IMR-90 (cell line): ENCODE measurements at regions not wholly inside any gene's neighbourhood (a gene's known extent, or its start where the extent isn't known, plus 50 kb on each side); places are given as distances from the start of the nearest gene placed in this dataset.

ENCODE experiments used
- ATAC-seq: fragments of 200-7000 bp; cut with Tn5 transposase; 2 replicates; pipeline ENCODE4 v1.9.1; 2020; ENCODE audit warnings: low read depth, mild to moderate bottlenecking, moderate library complexity
- BruUV-seq: library from RNA; stranded (reverse); fragments of 400-500 nt; replicated peaks from 2 replicates; lab custom pipeline; 2021; lab: Mats Ljungman, UMichigan
- CTCF ChIA-PET: fragments of 300-600 bp; formaldehyde crosslinking; extraction: SDS; loops from one replicate; lab custom pipeline; 2021; ENCODE audit warnings: antibody characterized with exemption; lab: Yijun Ruan, JAX
- POLR2A ChIA-PET: fragments of 300-600 bp; sonication (Branson Sonifier 250); formaldehyde crosslinking; loops from one replicate; lab custom pipeline; 2022; ENCODE audit warnings: antibody characterized with exemption; ENCODE audit not compliant: unreplicated experiment; lab: Charles Lee
- DNase-seq: peaks from one replicate; pipeline ENCODE4 v3.0.0; 2013
- H2AFZ ChIP-seq: replicated peaks from 2 replicates; pipeline ENCODE3; 2013; ENCODE audit warnings: low read length, mild to moderate bottlenecking; ENCODE audit not compliant: poor library complexity
- H2AK5ac ChIP-seq: 2 replicates; pipeline ENCODE4 v1.6.1; 2013; ENCODE audit warnings: low read depth, low read length, inconsistent platforms
- H2AK9ac ChIP-seq: replicated peaks from 2 replicates; pipeline ENCODE3; 2013; ENCODE audit warnings: mild to moderate bottlenecking, low read depth, low read length, moderate library complexity; ENCODE audit not compliant: poor library complexity
- H2BK120ac ChIP-seq: 2 replicates; pipeline ENCODE4 v1.6.1; 2013; ENCODE audit warnings: low read depth, low read length, inconsistent platforms
- H2BK15ac ChIP-seq: 3 replicates; pipeline ENCODE4 v1.6.1; 2013; ENCODE audit warnings: low read depth, low read length, inconsistent platforms
- H2BK20ac ChIP-seq: 2 replicates; pipeline ENCODE4 v1.6.1; 2013; ENCODE audit warnings: low read depth, mild to moderate bottlenecking, inconsistent platforms, low read length, moderate library complexity
- H2BK5ac ChIP-seq: 2 replicates; pipeline ENCODE4 v1.6.1; 2013; ENCODE audit warnings: mild to moderate bottlenecking, low read depth, low read length, inconsistent platforms; ENCODE audit not compliant: poor library complexity, severe bottlenecking
- H3K14ac ChIP-seq: replicated peaks from 2 replicates; pipeline ENCODE4 v1.6.1; 2013; ENCODE audit warnings: low read depth, low read length, inconsistent platforms
- H3K18ac ChIP-seq: 2 replicates; pipeline ENCODE4 v1.6.1; 2013; ENCODE audit warnings: low read depth, low read length, control low read depth
- H3K23ac ChIP-seq: 2 replicates; pipeline ENCODE4 v1.6.1; 2013; ENCODE audit warnings: low read depth, low read length, inconsistent platforms
- H3K27ac ChIP-seq: 2 replicates; pipeline ENCODE4 v1.5.1; 2013; ENCODE audit warnings: mild to moderate bottlenecking, control low read depth, low read length; ENCODE audit not compliant: insufficient read depth
- H3K27me3 ChIP-seq: 2 replicates; pipeline ENCODE4 v1.6.1; 2013; ENCODE audit warnings: low read length; ENCODE audit not compliant: control insufficient read depth, insufficient read depth
- H3K36me3 ChIP-seq: 2 replicates; pipeline ENCODE4 v1.6.1; 2013; ENCODE audit warnings: low read length, mixed read lengths; ENCODE audit not compliant: control insufficient read depth, insufficient read depth
- H3K4ac ChIP-seq: 2 replicates; pipeline ENCODE4 v1.6.1; 2013; ENCODE audit warnings: low read depth, low read length, inconsistent platforms
- H3K4me1 ChIP-seq: 2 replicates; pipeline ENCODE4 v1.6.1; 2013; ENCODE audit warnings: low read length, mixed read lengths; ENCODE audit not compliant: control insufficient read depth, insufficient read depth
- H3K4me2 ChIP-seq: 2 replicates; pipeline ENCODE4 v1.6.1; 2013; ENCODE audit warnings: low read depth, mild to moderate bottlenecking, control low read depth, low read length, moderate library complexity
- H3K4me3 ChIP-seq: 2 replicates; pipeline ENCODE4 v1.5.1; 2013; ENCODE audit warnings: low read depth, mild to moderate bottlenecking, control low read depth, low read length, moderate library complexity; ENCODE audit not compliant: insufficient read depth
- H3K56ac ChIP-seq: 2 replicates; pipeline ENCODE4 v1.6.1; 2013; ENCODE audit warnings: low read length, inconsistent platforms; ENCODE audit not compliant: insufficient read depth; ENCODE audit errors: extremely low read depth
- H3K79me1 ChIP-seq, 2 experiments: 2 replicates each; pipeline ENCODE4 v1.6.1; 2013; ENCODE audit warnings: low read length in 2 of 2, inconsistent platforms in 1 of 2, low read depth in 1 of 2
- H3K9ac ChIP-seq: 2 replicates; pipeline ENCODE4 v1.6.1; 2013; ENCODE audit warnings: low read depth, low read length, control low read depth
- H3K9me1 ChIP-seq: 2 replicates; pipeline ENCODE4 v1.6.1; 2013; ENCODE audit warnings: low read length, inconsistent platforms; ENCODE audit not compliant: insufficient read depth
- H3K9me3 ChIP-seq: 2 replicates; pipeline ENCODE4 v1.6.1; 2013; ENCODE audit warnings: low read length; ENCODE audit not compliant: control insufficient read depth, insufficient read depth
- H4K20me1 ChIP-seq: 2 replicates; pipeline ENCODE4 v1.6.1; 2013; ENCODE audit warnings: low read length, inconsistent platforms; ENCODE audit not compliant: insufficient read depth
- H4K5ac ChIP-seq: 2 replicates; pipeline ENCODE4 v1.6.1; 2013; ENCODE audit warnings: mild to moderate bottlenecking, low read depth, low read length, control low read depth
- H4K8ac ChIP-seq, 2 experiments: 2 replicates each; pipeline ENCODE4 v1.6.1; 2013; ENCODE audit warnings: low read depth in 2 of 2, low read length in 2 of 2, control low read depth in 1 of 2, inconsistent platforms in 1 of 2
- H4K91ac ChIP-seq: 2 replicates; pipeline ENCODE4 v1.6.1; 2013; ENCODE audit warnings: low read depth, low read length, inconsistent platforms; ENCODE audit not compliant: insufficient read depth
- BHLHE40 ChIP-seq: fragments of 150-350 bp; IDR thresholded peaks from 2 replicates; pipeline ENCODE4 v1.6.1; 2016; ENCODE audit warnings: mild to moderate bottlenecking, low read depth, low read length
- CEBPB ChIP-seq: IDR thresholded peaks from 2 replicates; pipeline ENCODE4 v1.6.1; 2012; ENCODE audit warnings: low read depth, low read length, improper control_type of control experiment
- CHD1 ChIP-seq: IDR thresholded peaks from 2 replicates; pipeline ENCODE4 v1.6.1; 2012; ENCODE audit warnings: low read depth, low read length, improper control_type of control experiment
- CTCF ChIP-seq: conservative IDR thresholded peaks from 2 replicates; pipeline ENCODE4 v1.5.1; 2012; ENCODE audit warnings: mild to moderate bottlenecking, low read depth, low read length, improper control_type of control experiment
- FOS ChIP-seq: fragments of 150-350 bp; IDR thresholded peaks from 2 replicates; pipeline ENCODE4 v1.6.1; 2016; ENCODE audit warnings: low read depth, low read length
- MAFK ChIP-seq: IDR thresholded peaks from 2 replicates; pipeline ENCODE4 v1.6.1; 2012; ENCODE audit warnings: low read depth, low read length, improper control_type of control experiment
- MAZ ChIP-seq: IDR thresholded peaks from 2 replicates; pipeline ENCODE4 v1.6.1; 2012; ENCODE audit warnings: low read depth, mild to moderate bottlenecking, low read length, improper control_type of control experiment, moderate library complexity, borderline replicate concordance
- MXI1 ChIP-seq: IDR thresholded peaks from 2 replicates; pipeline ENCODE4 v1.6.1; 2012; ENCODE audit warnings: low read depth, mild to moderate bottlenecking, low read length, moderate library complexity, borderline replicate concordance
- NFE2L2 ChIP-seq: fragments of 150-350 bp; IDR thresholded peaks from 2 replicates; pipeline ENCODE4 v1.6.1; 2016; ENCODE audit warnings: low read depth, mild to moderate bottlenecking, low read length
- POLR2A ChIP-seq: IDR thresholded peaks from 2 replicates; pipeline ENCODE4 v1.6.1; 2012; ENCODE audit warnings: mild to moderate bottlenecking, low read depth, low read length
- RCOR1 ChIP-seq: IDR thresholded peaks from 2 replicates; pipeline ENCODE4 v1.6.1; 2012; ENCODE audit warnings: mild to moderate bottlenecking, low read length, improper control_type of control experiment; ENCODE audit not compliant: insufficient replicate concordance
- SMC3 ChIP-seq: fragments of 150-350 bp; IDR thresholded peaks from 2 replicates; pipeline ENCODE4 v1.6.1; 2016; ENCODE audit warnings: low read depth, mild to moderate bottlenecking, antibody characterized with exemption, low read length, moderate library complexity
- USF2 ChIP-seq: fragments of 150-350 bp; IDR thresholded peaks from 2 replicates; pipeline ENCODE4 v1.6.1; 2017; ENCODE audit warnings: mild to moderate bottlenecking, antibody characterized with exemption, low read length, low read depth
- WGBS, 2 experiments: methylation state at CpG; one replicate each; pipeline versions ENCODE4 v1.1.5 to v1.1.7; 2013; ENCODE audit warnings: missing lambda C conversion rate in 2 of 2; ENCODE audit not compliant: insufficient read length in 1 of 2; ENCODE audit errors: extremely low coverage in 2 of 2; 5-methylcytosine and 5-hydroxymethylcytosine counted together
- dilution Hi-C: fragments of 300-500 bp; cut with HindIII; formaldehyde crosslinking; loops from one replicate; pipeline ENCODE4 v1.14.3; 2018; ENCODE audit warnings: low sequenced_read_pairs; ENCODE audit not compliant: unreplicated experiment
- in situ Hi-C: fragments of 300-500 bp; cut with MboI; formaldehyde crosslinking; loops from 3 replicates; pipeline ENCODE4 v1.14.3; 2019; ENCODE audit warnings: low sequenced_read_pairs, inconsistent platforms, mixed read lengths
- intact Hi-C: fragments of 100-400 bp; cut with micrococcal nuclease; formaldehyde crosslinking; loops from 2 replicates; pipeline ENCODE4 v1.10.0; 2022

GRCh38 chr18:67354091-67354490 lies 162.4 kb downstream of the DSEL start:
- POLR2A ChIA-PET = no interaction called here
- Histone ChIP-seq H3K27ac (no peak overlapping the region), H2BK15ac (no peak overlapping the region), H4K91ac (no peak overlapping the region), H4K5ac (no peak overlapping the region), H3K27me3 (no peaks in the 10 kb centered on the region), H2BK120ac (no peak overlapping the region), H4K8ac (no peak overlapping the region), H2AK5ac (no peak overlapping the region), H2BK20ac (no peak overlapping the region), H2AK9ac (no peak overlapping the region), H3K9me1 (no peaks in the 10 kb centered on the region), H3K4me3 (no peak overlapping the region), H2AFZ (no peak overlapping the region), H3K9ac (no peak overlapping the region), H3K14ac (no peak overlapping the region), H3K79me1 (no peaks in the 10 kb centered on the region), H3K18ac (no peak overlapping the region), H3K23ac (no peak overlapping the region), H3K4me2 (no peak overlapping the region), H3K4me1 (no peaks in the 10 kb centered on the region; the same call in 1 of the 2 replicates), H2BK5ac (no peak overlapping the region), H3K9me3 (no peaks in the 10 kb centered on the region), H4K20me1 (no peaks in the 10 kb centered on the region), H3K4ac (no peak overlapping the region), H3K36me3 (no peaks in the 10 kb centered on the region), H3K56ac (no peak overlapping the region)
- DNase-seq = no peak
- CTCF ChIA-PET = no interaction called here
- 80% methylated on average over 1 of the region's 1 CpG; no CpG with 5 or more reads in 1 of the 2 experiments for WGBS, 2 experiments
- intact Hi-C loops (no loop called here), dilution Hi-C loops (no loop called here), in situ Hi-C loops (no loop called here)
- TF ChIP-seq MAFK (no peak), CEBPB (no peak), CTCF (no peak), MAZ (no peak), RCOR1 (no peak), NFE2L2 (no peak), SMC3 (no peak), POLR2A (no peak), CHD1 (no peak), BHLHE40 (no peak), MXI1 (no peak), USF2 (no peak), FOS (no peak)
- no peak for ATAC-seq
- BruUV-seq = no TSS peak
